SK-N-SH (cell line): ENCODE measurements at regions not wholly inside any gene's neighbourhood (a gene's known extent, or its start where the extent isn't known, plus 50 kb on each side); places are given as distances from the start of the nearest gene placed in this dataset.

Experiments
- CTCF ChIA-PET: fragments of 300-600, 350-600 bp; formaldehyde crosslinking; extraction: SDS; loops from one replicate; lab custom pipeline; 2021; lab: Yijun Ruan, JAX
- POLR2A ChIA-PET: fragments of 350-600 bp; sonication (Branson Sonifier 250); formaldehyde crosslinking; extraction: SDS; loops from one replicate; lab custom pipeline; 2020; ENCODE audit warnings: antibody characterized with exemption, inconsistent platforms; lab: Yijun Ruan, JAX
- DNase-seq: peaks from one replicate; pipeline ENCODE4 v3.0.0; 2012
- H2AFZ ChIP-seq: fragments of 200-600 bp; sonication (generic); 2 replicates; pipeline ENCODE4 v1.8.1; 2016; ENCODE audit warnings: antibody characterized with exemption, mild to moderate bottlenecking, low read depth
- H3F3A ChIP-seq: fragments of 200-600 bp; sonication (generic); replicated peaks from 2 replicates; pipeline ENCODE3; 2016; ENCODE audit warnings: antibody characterized with exemption, mild to moderate bottlenecking; ENCODE audit not compliant: insufficient read depth
- H3K27ac ChIP-seq, 2 experiments: fragments of 200-500 bp in 1 of 2; fragments of 200-600 bp in 1 of 2; sonication (Bioruptor generic) in 1 of 2; sonication (generic), shearing (Covaris generic) in 1 of 2; 2 replicates each; pipeline versions ENCODE4 v1.5.1 to v1.6.1; 2014 to 2016; ENCODE audit warnings: low read depth in 2 of 2, inconsistent platforms in 1 of 2, low read length in 1 of 2, mild to moderate bottlenecking in 1 of 2, mixed read lengths in 1 of 2
- H3K27me3 ChIP-seq: fragments of 200-600 bp; sonication (generic), shearing (Covaris generic); 2 replicates; pipeline ENCODE4 v1.6.1; 2016; ENCODE audit warnings: mixed run types; ENCODE audit not compliant: insufficient read depth
- H3K36me3 ChIP-seq, 2 experiments: fragments of 200-500 bp in 1 of 2; fragments of 200-600 bp in 1 of 2; sonication (Bioruptor generic) in 1 of 2; sonication (generic) in 1 of 2; replicated peaks in 1 of 2; 2 replicates each; pipeline versions ENCODE3 to v1.5.1; 2014 to 2016; ENCODE audit warnings: low read length in 1 of 2, mild to moderate bottlenecking in 1 of 2; ENCODE audit not compliant: insufficient read depth in 2 of 2, control insufficient read depth in 1 of 2
- H3K4me1 ChIP-seq, 2 experiments: fragments of 200-500 bp in 1 of 2; fragments of 200-600 bp in 1 of 2; sonication (Bioruptor generic) in 1 of 2; sonication (generic), shearing (Covaris generic) in 1 of 2; 2 replicates each; pipeline versions ENCODE4 v1.5.1 to v1.6.1; 2014 to 2016; ENCODE audit warnings: low read depth in 1 of 2, low read length in 1 of 2, mixed run types in 1 of 2; ENCODE audit not compliant: insufficient read depth in 2 of 2, control insufficient read depth in 1 of 2
- H3K4me2 ChIP-seq: fragments of 200-600 bp; sonication (generic), shearing (Covaris generic); 2 replicates; pipeline ENCODE4 v1.6.1; 2017; ENCODE audit warnings: mixed run types
- H3K4me3 ChIP-seq, 2 experiments: fragments of 200-500 bp in 1 of 2; fragments of 200-600 bp in 1 of 2; sonication (Bioruptor generic) in 1 of 2; sonication (generic), shearing (Covaris generic) in 1 of 2; 2 replicates each; pipeline versions ENCODE4 v1.5.1 to v1.8.1; 2014 to 2016; ENCODE audit warnings: low read depth in 2 of 2, inconsistent platforms in 1 of 2, low read length in 1 of 2, mild to moderate bottlenecking in 1 of 2, mixed read lengths in 1 of 2, moderate library complexity in 1 of 2
- H3K79me2 ChIP-seq: fragments of 200-600 bp; sonication (generic); 2 replicates; pipeline ENCODE4 v1.8.1; 2017; ENCODE audit warnings: mild to moderate bottlenecking; ENCODE audit not compliant: insufficient read depth
- H3K9ac ChIP-seq: fragments of 200-600 bp; sonication (generic); 2 replicates; pipeline ENCODE4 v1.6.1; 2017; ENCODE audit warnings: mixed run types
- H3K9me2 ChIP-seq: fragments of 200-600 bp; sonication (generic); 2 replicates; pipeline ENCODE4 v1.6.1; 2017; ENCODE audit warnings: mixed run types
- H3K9me3 ChIP-seq: fragments of 200-600 bp; sonication (generic); 2 replicates; pipeline ENCODE4 v1.6.1; 2017; ENCODE audit warnings: mixed run types, mild to moderate bottlenecking, moderate library complexity
- H4K20me1 ChIP-seq: fragments of 200-600 bp; sonication (generic); 2 replicates; pipeline ENCODE4 v1.6.1; 2017; ENCODE audit warnings: mild to moderate bottlenecking, mixed run types; ENCODE audit not compliant: insufficient read depth
- ELF1 ChIP-seq: IDR thresholded peaks from 2 replicates; pipeline ENCODE4 v1.4.0; 2012
- FOSL2 ChIP-seq: IDR thresholded peaks from 2 replicates; pipeline ENCODE4 v1.4.0; 2012; ENCODE audit warnings: low read depth, mild to moderate bottlenecking, moderate library complexity, borderline replicate concordance
- FOXJ3 ChIP-seq: sonication (generic); formaldehyde crosslinking; IDR thresholded peaks from 2 replicates; pipeline ENCODE4 v1.5.1; 2020; ENCODE audit warnings: mild to moderate bottlenecking, missing genetic modification reagents
- GABPA ChIP-seq: IDR thresholded peaks from 2 replicates; pipeline ENCODE4 v1.4.0; 2012; ENCODE audit warnings: low read depth, mild to moderate bottlenecking
- GATA2 ChIP-seq: sonication (generic); formaldehyde crosslinking; IDR thresholded peaks from 2 replicates; pipeline ENCODE4 v1.5.0; 2020; ENCODE audit warnings: mild to moderate bottlenecking, missing genetic modification reagents
- RFX5 ChIP-seq: IDR thresholded peaks from 2 replicates; pipeline ENCODE4 v1.6.1; 2012; ENCODE audit warnings: mild to moderate bottlenecking, improper control_type of control experiment, low read length
- RXRA ChIP-seq: IDR thresholded peaks from 2 replicates; pipeline ENCODE4 v1.4.0; 2012; ENCODE audit warnings: low read depth, mild to moderate bottlenecking, borderline replicate concordance
- SMC3 ChIP-seq: IDR thresholded peaks from 2 replicates; pipeline ENCODE4 v1.6.1; 2012; ENCODE audit warnings: low read depth, low read length, improper control_type of control experiment
- WGBS: methylation state at CpG from one replicate; pipeline ENCODE4 v1.1.6; 2017; ENCODE audit warnings: low lambda C conversion rate; 5-methylcytosine and 5-hydroxymethylcytosine counted together

DNA sequence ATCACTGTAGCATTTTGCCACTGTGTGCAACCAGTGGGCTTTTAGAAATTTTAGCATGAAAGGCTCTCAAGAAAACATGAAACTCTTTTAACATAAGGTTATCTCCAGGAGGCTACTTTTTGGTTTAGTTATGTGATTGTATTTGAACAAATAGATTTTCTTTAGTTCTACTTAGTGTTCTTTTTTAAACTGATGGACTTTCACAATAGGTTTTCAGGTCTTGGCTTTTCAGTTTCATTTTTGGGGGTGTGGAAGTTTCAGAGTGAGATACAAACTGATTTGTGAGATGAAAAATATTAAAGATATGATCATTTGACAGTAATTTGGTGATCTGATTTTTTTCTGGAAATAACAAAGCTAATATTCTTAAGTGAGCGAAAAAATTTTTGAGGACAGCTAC is 344.1 kb downstream of the PHF14 start:
- Histone ChIP-seq H3K4me1 (peaks cover 0 to 4% of the 10 kb centered on the region in 2 experiments; a peak in 2 of 4 replicates), H3K27ac (no peak overlapping the region), H3K9me2 (no peaks in the 10 kb centered on the region), H3F3A (no peaks in the 10 kb centered on the region), H3K9me3 (peaks cover 2% of the 10 kb centered on the region; the same call in 1 of the 2 replicates), H3K4me3 (no peak overlapping the region), H2AFZ (no peak overlapping the region), H3K9ac (no peak overlapping the region)
- CTCF ChIA-PET = interaction anchor here (0.7 to 1.5 kb wide), 3 partner anchors 9 to 556 kb away, joined by 3 to 4 read pairs (median 4); no protein-coding TSS in a partner anchor
- no peak for DNase-seq
- 66% methylated on average over 1 of the region's 1 CpG for WGBS
- TF ChIP-seq ELF1 (no peak), FOXJ3 (CRISPR knock-in tag) (no peak), GATA2 (CRISPR knock-in tag) (no peak), RXRA (no peak), FOSL2 (no peak), SMC3 (no peak), GABPA (no peak)
- TF ChIP-seq, all 33 proteins: peak for 0
- POLR2A ChIA-PET = no interaction called here
- H3K4me2 ChIP-seq = no peak overlapping the region
- H4K20me1 ChIP-seq = no peaks in the 10 kb centered on the region
- no peaks in the 10 kb centered on the region for H3K36me3 ChIP-seq
- no peaks in the 10 kb centered on the region for H3K79me2 ChIP-seq
- no peaks in the 10 kb centered on the region for H3K27me3 ChIP-seq

DNA sequence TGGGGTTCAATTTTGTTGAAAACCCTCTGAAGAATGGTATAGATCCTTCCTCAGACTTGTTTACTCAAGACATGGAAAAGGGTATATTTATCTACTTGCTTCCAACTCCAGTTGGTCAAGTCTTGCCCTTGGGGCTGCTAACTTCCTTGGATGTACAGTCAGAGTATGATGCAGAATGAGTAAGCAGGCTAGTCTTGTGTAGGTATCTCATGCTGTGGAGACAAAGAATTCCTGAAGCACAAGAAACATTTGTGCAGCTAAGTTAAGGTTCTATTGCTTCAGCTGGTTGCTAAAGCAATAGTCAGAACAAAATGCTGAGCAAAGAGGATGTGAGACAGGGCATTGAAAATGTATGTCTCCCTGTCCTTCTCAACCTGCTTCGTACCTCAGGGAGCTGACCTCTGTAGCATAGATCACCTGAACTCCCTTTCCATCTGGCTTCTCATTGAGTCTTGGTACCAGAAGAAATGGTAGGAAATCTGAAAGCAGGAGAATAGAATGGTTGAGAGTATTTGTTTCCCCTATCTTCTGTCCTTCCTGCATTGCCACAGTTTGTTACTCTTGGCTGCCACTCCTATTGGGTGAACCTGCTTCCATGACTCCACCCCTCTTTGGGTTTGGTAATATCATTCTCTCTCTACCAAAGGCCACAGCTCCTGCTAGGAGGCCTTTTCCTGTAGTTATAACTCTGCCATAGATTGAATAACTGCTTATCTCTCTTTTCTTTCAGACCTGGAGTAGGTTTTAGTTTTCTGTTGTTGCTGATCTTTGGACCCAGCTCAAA is 346.0 kb downstream of the PHF14 start:
- H4K20me1 ChIP-seq = no peaks in the 10 kb centered on the region
- DNase-seq = no peak
- no peaks in the 10 kb centered on the region for H3F3A ChIP-seq
- no peaks in the 10 kb centered on the region for H3K9me2 ChIP-seq
- H3K4me2 ChIP-seq = no peak overlapping the region
- H3K27ac ChIP-seq = no peak overlapping the region
- 19% methylated on average over 1 of the region's 1 CpG for WGBS
- CTCF ChIA-PET = interaction anchor here (1.1 to 1.5 kb wide), 3 partner anchors 21 to 108 kb away, joined by 3 to 4 read pairs (median 3); no protein-coding TSS in a partner anchor
- TF ChIP-seq RFX5 = no peak
- TF ChIP-seq, all 33 proteins: peak for 0
- no peaks in the 10 kb centered on the region for H3K27me3 ChIP-seq
- no peaks in the 10 kb centered on the region for H3K79me2 ChIP-seq
- no peak overlapping the region for H3K9ac ChIP-seq
- no peak overlapping the region for H2AFZ ChIP-seq
- peaks cover 2% of the 10 kb centered on the region; the same call in 1 of the 2 replicates for H3K9me3 ChIP-seq
- POLR2A ChIA-PET = no interaction called here
- H3K4me1 ChIP-seq = no peaks in the 10 kb centered on the region
- no peak overlapping the region for H3K4me3 ChIP-seq
- H3K36me3 ChIP-seq = no peaks in the 10 kb centered on the region
